GM21737 (cell line): ENCODE measurements at regions not wholly inside any gene's neighbourhood (a gene's known extent, or its start where the extent isn't known, plus 50 kb on each side); places are given as distances from the start of the nearest gene placed in this dataset.

Experiments
- ATAC-seq: cut with Tn5 transposase; IDR thresholded peaks from one replicate; pipeline ENCODE4 v1.9.1; 2021; ENCODE audit warnings: mild to moderate bottlenecking, moderate library complexity; ENCODE audit not compliant: unreplicated experiment

DNA sequence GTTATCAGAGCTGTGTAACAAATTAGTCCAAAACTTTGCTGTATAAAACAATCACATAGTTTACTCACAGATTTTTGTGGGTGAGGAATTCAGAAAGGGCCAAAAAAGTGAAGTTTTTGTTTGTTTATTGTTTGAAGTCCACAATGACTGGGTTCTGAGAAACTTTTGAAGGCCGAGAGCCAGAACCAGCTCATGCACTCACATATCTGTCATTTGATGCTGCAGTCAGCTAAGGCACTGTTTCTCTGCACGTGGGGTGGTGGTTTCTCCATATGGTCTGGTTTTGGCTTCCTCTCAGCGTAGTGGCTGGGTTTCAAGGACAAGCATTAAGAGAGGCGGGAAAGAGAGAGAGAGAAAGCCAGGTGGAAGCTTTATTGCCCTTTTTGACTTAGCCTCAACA lies 131.8 kb downstream of the TWIST2 start:
- no peak for ATAC-seq

- no peak for ATAC-seq
Measured at GRCh38 chr2:238985041-238985729, 137.3 kb downstream of the TWIST2 start.

DNA sequence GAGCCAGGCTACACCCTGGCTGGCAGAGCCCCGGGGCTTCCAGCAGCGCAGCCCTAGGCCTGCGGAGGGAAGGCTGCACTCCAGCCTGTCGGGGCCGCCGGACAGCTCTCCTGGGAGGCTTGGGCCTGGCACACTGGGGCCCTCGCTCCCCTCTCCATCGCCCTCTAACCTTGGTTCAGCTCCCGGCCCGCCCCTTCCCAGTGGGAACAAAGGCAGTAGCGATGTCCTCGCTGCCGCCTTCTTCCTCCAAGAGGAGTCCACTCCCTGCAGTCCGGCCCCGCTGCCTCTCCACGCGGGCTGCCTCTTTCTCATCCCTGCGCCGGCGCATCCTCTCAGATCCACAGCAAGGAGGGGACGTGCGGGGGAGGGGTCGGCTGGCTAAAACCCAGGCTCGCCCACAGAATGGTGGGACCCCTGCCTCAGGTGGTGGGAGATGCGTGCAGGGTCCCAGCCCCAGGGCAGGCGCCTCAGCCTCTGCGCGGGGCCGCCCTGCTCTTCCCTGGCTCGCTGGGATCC lies 138.1 kb downstream of the TWIST2 start:
- no peak for ATAC-seq

DNA sequence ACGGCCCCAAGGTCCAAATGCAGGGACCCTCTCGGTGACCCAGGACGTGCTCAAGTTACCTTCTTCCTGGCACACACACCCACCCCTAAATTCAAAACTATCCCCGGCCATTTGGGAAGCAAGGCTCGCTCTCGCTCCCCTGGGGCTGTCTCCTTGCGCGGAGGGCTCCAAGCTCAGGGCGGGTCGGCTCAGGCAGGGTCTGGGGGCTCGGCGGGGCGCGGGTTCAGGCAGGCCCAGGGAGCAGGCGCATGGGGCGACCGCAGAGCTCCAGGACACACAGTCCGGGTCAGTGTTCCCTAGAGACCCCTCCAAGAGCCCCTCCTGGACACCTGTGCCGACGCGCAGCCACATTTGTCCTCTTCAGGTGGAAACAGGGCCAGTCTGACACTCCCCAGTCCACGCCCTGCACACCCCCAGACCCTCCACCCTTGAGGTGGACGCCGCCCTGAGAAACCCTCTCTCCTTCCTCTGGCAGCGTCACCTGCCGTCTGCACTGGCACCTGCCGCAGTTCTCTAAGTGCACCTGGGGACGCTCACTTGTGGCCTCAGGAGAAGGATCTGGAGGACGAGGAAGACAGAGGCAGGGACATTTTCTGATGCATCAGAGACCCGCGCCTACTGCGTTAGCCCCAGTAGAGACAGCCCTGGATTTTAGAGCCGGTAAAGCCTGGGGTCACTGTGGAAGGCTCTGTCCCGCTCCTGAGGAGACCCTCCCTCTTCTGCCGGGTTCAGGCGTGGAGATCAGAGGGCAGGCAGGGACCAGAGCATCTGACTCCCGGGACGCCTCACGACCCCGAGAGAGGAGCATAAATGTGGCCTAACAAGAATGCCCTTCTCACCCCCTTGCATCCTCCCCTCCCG lies 138.8 kb downstream of the TWIST2 start:
- ATAC-seq, result no peak

- ATAC-seq, result no peak
Measured at GRCh38 chr2:238987352-238987981, 139.6 kb downstream of the TWIST2 start.

GRCh38 chr2:238988105-238988504 lies 140.2 kb downstream of the TWIST2 start:
- ATAC-seq, result no peak

GRCh38 chr2:238988752-238989151 lies 140.9 kb downstream of the TWIST2 start:
- no peak for ATAC-seq

GRCh38 chr2:238989484-238989883 lies 141.6 kb downstream of the TWIST2 start:
- no peak for ATAC-seq

DNA sequence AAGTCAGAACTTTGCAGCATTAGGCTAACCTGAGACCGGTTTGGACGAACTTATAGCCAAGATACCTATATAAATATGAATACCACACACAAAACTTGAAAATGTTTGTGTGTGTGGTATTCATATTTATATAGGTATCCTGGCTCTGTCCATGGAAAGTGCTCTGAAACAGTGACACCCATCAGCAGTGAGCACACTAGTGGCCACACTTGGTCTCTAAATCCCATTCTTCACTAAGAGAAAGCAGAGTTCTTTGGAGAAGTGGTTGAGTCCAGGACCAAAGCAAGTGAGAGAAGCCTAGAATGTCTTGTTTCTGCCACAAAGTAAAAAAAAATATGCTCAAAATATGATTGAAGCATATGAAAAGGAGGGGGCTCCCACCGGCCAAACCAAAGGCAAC lies 146.5 kb downstream of the TWIST2 start:
- no peak for ATAC-seq

GRCh38 chr2:238994876-238995275 lies 147.0 kb downstream of the TWIST2 start:
- no peak for ATAC-seq

- ATAC-seq, result no peak
Measured at GRCh38 chr2:238995634-238996033, 147.7 kb downstream of the TWIST2 start.

DNA sequence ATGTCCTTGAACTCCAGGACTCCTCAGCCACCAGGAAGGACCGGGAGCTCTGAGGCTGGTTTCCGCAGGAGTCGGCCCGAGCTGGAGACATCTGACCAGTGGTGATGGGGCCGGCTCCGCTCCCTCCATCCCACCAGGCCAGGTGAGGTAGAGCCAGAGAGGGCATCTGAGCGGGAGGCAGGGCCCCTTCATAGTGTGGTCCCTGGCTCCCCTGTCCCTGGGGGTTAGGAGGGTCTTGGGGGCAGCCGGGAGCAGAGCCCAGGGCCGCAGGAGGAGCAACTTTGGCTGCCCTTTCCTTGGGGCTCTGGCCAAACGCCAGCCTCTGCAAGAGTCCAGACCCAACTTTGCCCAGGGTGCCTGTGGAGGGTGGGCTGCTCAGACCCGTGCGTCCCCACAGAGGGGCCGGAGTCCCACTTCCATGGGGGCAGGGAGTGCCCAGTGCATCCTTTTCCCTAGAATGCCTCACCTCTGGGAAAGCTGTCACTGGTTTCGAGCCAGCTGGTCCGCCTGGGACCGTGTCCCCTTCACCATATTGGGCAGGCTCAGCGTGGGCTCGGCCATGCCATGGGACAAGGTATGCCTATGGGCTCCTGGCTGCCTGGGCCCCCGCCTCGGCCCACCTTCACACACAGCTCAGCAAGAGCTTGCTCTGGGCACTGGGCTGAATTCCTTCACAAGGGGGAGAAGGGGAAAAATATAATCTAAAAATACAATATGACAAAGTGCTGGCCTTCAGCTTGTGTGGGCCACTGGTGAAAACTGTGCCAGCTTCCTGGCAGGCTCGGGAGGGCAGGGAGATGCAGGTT lies 148.6 kb downstream of the TWIST2 start:
- ATAC-seq, result no peak

DNA sequence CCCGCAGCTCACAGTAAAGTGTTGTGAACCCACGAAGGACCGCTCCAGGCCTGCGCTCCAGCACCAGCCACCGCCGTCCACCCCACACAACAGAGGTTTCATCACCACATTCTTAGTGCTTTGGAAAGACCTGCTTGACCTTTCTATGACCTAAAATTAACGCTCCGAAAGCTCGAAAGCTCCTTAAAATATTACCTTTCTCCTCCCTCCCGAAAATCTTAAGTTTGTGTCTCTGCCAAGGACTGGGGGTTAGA lies 149.2 kb downstream of the TWIST2 start:
- no peak for ATAC-seq

GRCh38 chr2:238997684-238998083 lies 149.8 kb downstream of the TWIST2 start:
- ATAC-seq, result no peak
